Prostate gland (tissue), 2 donors: ENCODE measurements at regions not wholly inside any gene's neighbourhood (a gene's known extent, or its start where the extent isn't known, plus 50 kb on each side); places are given as distances from the start of the nearest gene placed in this dataset.

ENCODE experiments used
- POLR2A ChIP-seq: fragments of 450-650 bp; IDR thresholded peaks from one replicate; pipeline ENCODE4 v1.6.1; 2016; ENCODE audit warnings: antibody characterized with exemption, mild to moderate bottlenecking
- POLR2AphosphoS5 ChIP-seq: sonication (generic); formaldehyde crosslinking; IDR thresholded peaks from one replicate; pipeline ENCODE4 v1.6.1; 2017; ENCODE audit warnings: antibody characterized with exemption
- TF ChIP-seq, protein P1 (sequence below), 4 experiments: fragments of 200-600 bp in 2 of 4; fragments of 450-650 bp in 2 of 4; sonication (generic) in 2 of 4; IDR thresholded peaks; 1 replicate in 3 of 4; 2 replicates in 1 of 4; pipeline ENCODE4 v1.5.1; 2016 to 2019; ENCODE audit warnings: antibody characterized with exemption in 4 of 4, mild to moderate bottlenecking in 2 of 4, moderate library complexity in 2 of 4

GRCh38 chr10:108252771-108253170 lies 1088.3 kb upstream of the SORCS1 start:
- no peak for TF ChIP-seq POLR2A
- TF ChIP-seq, protein P1, sequence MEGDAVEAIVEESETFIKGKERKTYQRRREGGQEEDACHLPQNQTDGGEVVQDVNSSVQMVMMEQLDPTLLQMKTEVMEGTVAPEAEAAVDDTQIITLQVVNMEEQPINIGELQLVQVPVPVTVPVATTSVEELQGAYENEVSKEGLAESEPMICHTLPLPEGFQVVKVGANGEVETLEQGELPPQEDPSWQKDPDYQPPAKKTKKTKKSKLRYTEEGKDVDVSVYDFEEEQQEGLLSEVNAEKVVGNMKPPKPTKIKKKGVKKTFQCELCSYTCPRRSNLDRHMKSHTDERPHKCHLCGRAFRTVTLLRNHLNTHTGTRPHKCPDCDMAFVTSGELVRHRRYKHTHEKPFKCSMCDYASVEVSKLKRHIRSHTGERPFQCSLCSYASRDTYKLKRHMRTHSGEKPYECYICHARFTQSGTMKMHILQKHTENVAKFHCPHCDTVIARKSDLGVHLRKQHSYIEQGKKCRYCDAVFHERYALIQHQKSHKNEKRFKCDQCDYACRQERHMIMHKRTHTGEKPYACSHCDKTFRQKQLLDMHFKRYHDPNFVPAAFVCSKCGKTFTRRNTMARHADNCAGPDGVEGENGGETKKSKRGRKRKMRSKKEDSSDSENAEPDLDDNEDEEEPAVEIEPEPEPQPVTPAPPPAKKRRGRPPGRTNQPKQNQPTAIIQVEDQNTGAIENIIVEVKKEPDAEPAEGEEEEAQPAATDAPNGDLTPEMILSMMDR (IDR thresholded peaks at IDR 0.05) = no peak
- TF ChIP-seq POLR2AphosphoS5 = no peak
